ENCODE measurements at regions not wholly inside any gene's neighbourhood (a gene's known extent, or its start where the extent isn't known, plus 50 kb on each side); places are given as distances from the start of the nearest gene placed in this dataset.

GRCh38 chr5:45094876-45095440 is 286.2 kb downstream of the MRPS30 start:
- H3K27me3 ChIP-seq (ENCODE audit: control insufficient read depth in 1 of 2, insufficient read depth in 2 of 2, low read length in 2 of 2): no peaks in the 10 kb centered on the region
- POLR2A ChIA-PET: no interaction called here
- FAIRE-seq (no peak), DNase-seq (ENCODE audit: low spot score) (no peak), ATAC-seq (no peak)
- H3K9ac ChIP-seq (ENCODE audit: insufficient read depth, low read depth, low read length): no peak overlapping the region
- no TSS peak for BruUV-seq (replicated peaks)
- no peak overlapping the region for H3K4me3 ChIP-seq (replicated peaks in 1 of 3; ENCODE audit: insufficient read depth in 1 of 3, low read depth in 2 of 3, low read length in 3 of 3)
- peaks cover 28% of the 10 kb centered on the region for H3K9me3 ChIP-seq (ENCODE audit: low read length)
- no peak overlapping the region for H3K4me2 ChIP-seq (ENCODE audit: low read depth, low read length)
- TF ChIP-seq KLF15 (CRISPR knock-in tag; IDR thresholded peaks at IDR 0.05; ENCODE audit: borderline replicate concordance) (no peak), KLF6 (CRISPR knock-in tag; IDR thresholded peaks at IDR 0.05) (no peak), ZBTB2 (CRISPR knock-in tag; IDR thresholded peaks at IDR 0.05; ENCODE audit: low read depth) (no peak), ONECUT2 (CRISPR knock-in tag; IDR thresholded peaks at IDR 0.05) (no peak), SIN3A (IDR thresholded peaks at IDR 0.05; ENCODE audit: borderline replicate concordance, low read depth, low read length) (no peak), ZNF766 (CRISPR knock-in tag; IDR thresholded peaks at IDR 0.05; ENCODE audit: borderline replicate concordance) (no peak)
- no peaks in the 10 kb centered on the region for H4K20me1 ChIP-seq (ENCODE audit: insufficient read depth, low read length)
- no peaks in the 10 kb centered on the region for H3K4me1 ChIP-seq (ENCODE audit: insufficient read depth, low read length)
- no peak overlapping the region for H3K27ac ChIP-seq (ENCODE audit: extremely low read length, insufficient read depth, low read length)
- H3K79me2 ChIP-seq (ENCODE audit: insufficient read depth, low read length): no peaks in the 10 kb centered on the region
- no peak overlapping the region for H2AFZ ChIP-seq (ENCODE audit: low read length)
- intact Hi-C loops (cut with micrococcal nuclease; ENCODE audit: unreplicated experiment) (no loop called here), in situ Hi-C loops (cut with HindIII; ENCODE audit: extremely low pct_ligation_motif_present, low pct_unique_long_range_greater_than_20kb) (no loop called here)
- WGBS (ENCODE audit: low lambda C conversion rate): 0% methylated on average over 4 of the region's 4 CpGs
- CTCF ChIA-PET (ENCODE audit: low intra/inter-chr PET ratio, low total read pairs): no interaction called here
- no peaks in the 10 kb centered on the region for H3K36me3 ChIP-seq (replicated peaks in 1 of 2; ENCODE audit: control insufficient read depth in 1 of 2, insufficient read depth in 2 of 2, low read length in 2 of 2)

- intact Hi-C loops (cut with micrococcal nuclease; ENCODE audit: unreplicated experiment): no loop called here
- Histone ChIP-seq H3K36me3 (replicated peaks in 1 of 2; ENCODE audit: control insufficient read depth in 1 of 2, insufficient read depth in 2 of 2, low read length in 2 of 2) (no peaks in the 10 kb centered on the region), H3K9me3 (ENCODE audit: low read length) (peaks cover 38% of the 10 kb centered on the region), H3K79me2 (ENCODE audit: insufficient read depth, low read length) (no peaks in the 10 kb centered on the region), H2AFZ (ENCODE audit: low read length) (no peak overlapping the region), H3K27me3 (ENCODE audit: control insufficient read depth in 1 of 2, insufficient read depth in 2 of 2, low read length in 2 of 2) (no peaks in the 10 kb centered on the region), H3K4me1 (ENCODE audit: insufficient read depth, low read length) (no peaks in the 10 kb centered on the region), H3K4me3 (replicated peaks in 1 of 3; ENCODE audit: insufficient read depth in 1 of 3, low read depth in 2 of 3, low read length in 3 of 3) (no peak overlapping the region), H3K9ac (ENCODE audit: insufficient read depth, low read depth, low read length) (no peak overlapping the region), H3K4me2 (ENCODE audit: low read depth, low read length) (no peak overlapping the region), H4K20me1 (ENCODE audit: insufficient read depth, low read length) (no peaks in the 10 kb centered on the region), H3K27ac (ENCODE audit: extremely low read length, insufficient read depth, low read length) (no peak overlapping the region)
- FAIRE-seq: no peak
- POLR2A ChIA-PET: no interaction called here
- no peak for TF ChIP-seq MZF1 (CRISPR knock-in tag; IDR thresholded peaks at IDR 0.05; ENCODE audit: borderline replicate concordance)
- TF ChIP-seq ZNF121 (CRISPR knock-in tag; IDR thresholded peaks at IDR 0.05): no peak
- TF ChIP-seq NR2F1 (CRISPR knock-in tag; IDR thresholded peaks at IDR 0.05): no peak
- ATAC-seq: no peak
- CTCF ChIA-PET (ENCODE audit: low intra/inter-chr PET ratio, low total read pairs): no interaction called here
- 24% methylated on average over 3 of the region's 3 CpGs for WGBS (ENCODE audit: low lambda C conversion rate)
- no TSS peak for BruUV-seq (replicated peaks)
- in situ Hi-C loops (cut with HindIII; ENCODE audit: extremely low pct_ligation_motif_present, low pct_unique_long_range_greater_than_20kb): no loop called here
- no peak for DNase-seq (ENCODE audit: low spot score)
Observed at GRCh38 chr5:45098483-45098882, 289.7 kb downstream of the MRPS30 start.
